ENCODE measurements at regions not wholly inside any gene's neighbourhood (a gene's known extent, or its start where the extent isn't known, plus 50 kb on each side); places are given as distances from the start of the nearest gene placed in this dataset.

GRCh38 chr11:133697161-133697560 lies 148.2 kb downstream of the SPATA19 start:
- TF ChIP-seq ZFX (IDR thresholded peaks at IDR 0.05) (no peak), CTCF (conservative IDR thresholded peaks at IDR 0.05) (no peak)
- H3K27ac ChIP-seq = no peak overlapping the region

GRCh38 chr11:133695387-133695786 lies 149.9 kb downstream of the SPATA19 start:
- TF ChIP-seq ZFX (IDR thresholded peaks at IDR 0.05) (no peak), CTCF (conservative IDR thresholded peaks at IDR 0.05) (no peak)

GRCh38 chr11:133694701-133695100 lies 150.6 kb downstream of the SPATA19 start:
- no peak overlapping the region for H3K27ac ChIP-seq
- TF ChIP-seq CTCF (conservative IDR thresholded peaks at IDR 0.05) (no peak), ZFX (IDR thresholded peaks at IDR 0.05) (no peak)

More at GRCh38 chr11:133695387-133695786, 149.9 kb downstream of the SPATA19 start:
- H3K27ac ChIP-seq = no peak overlapping the region

GRCh38 chr11:133693110-133693509 lies 152.2 kb downstream of the SPATA19 start:
- TF ChIP-seq ZFX (IDR thresholded peaks at IDR 0.05) (no peak), CTCF (conservative IDR thresholded peaks at IDR 0.05) (no peak)
- no peak overlapping the region for H3K27ac ChIP-seq

- H3K27ac ChIP-seq = no peak overlapping the region
- no peak for TF ChIP-seq CTCF (conservative IDR thresholded peaks at IDR 0.05)
- no peak for TF ChIP-seq ZFX (IDR thresholded peaks at IDR 0.05)
Measured at GRCh38 chr11:133692126-133692934, 153.0 kb downstream of the SPATA19 start.

GRCh38 chr11:133687781-133688180 lies 155.5 kb upstream of the OPCML start:
- no peak for TF ChIP-seq ZFX (IDR thresholded peaks at IDR 0.05)
- no peak overlapping the region for H3K27ac ChIP-seq

GRCh38 chr11:133681901-133682300 lies 149.6 kb upstream of the OPCML start:
- H3K27ac ChIP-seq = no peak overlapping the region
- TF ChIP-seq CTCF (conservative IDR thresholded peaks at IDR 0.05) (no peak), ZFX (IDR thresholded peaks at IDR 0.05) (no peak)

- TF ChIP-seq ZFX (IDR thresholded peaks at IDR 0.05) (no peak), CTCF (conservative IDR thresholded peaks at IDR 0.05) (no peak)
- no peak overlapping the region for H3K27ac ChIP-seq
Measured at GRCh38 chr11:133679896-133680295, 147.6 kb upstream of the OPCML start.

Data from C4-2B (cell line).